ENCODE measurements at regions not wholly inside any gene's neighbourhood (a gene's known extent, or its start where the extent isn't known, plus 50 kb on each side); places are given as distances from the start of the nearest gene placed in this dataset.
"Not testable (repeated sequence)": the region's sequence is repeated elsewhere in the genome, so short reads cannot be mapped to it uniquely, and the experiment has no call there.

DNA sequence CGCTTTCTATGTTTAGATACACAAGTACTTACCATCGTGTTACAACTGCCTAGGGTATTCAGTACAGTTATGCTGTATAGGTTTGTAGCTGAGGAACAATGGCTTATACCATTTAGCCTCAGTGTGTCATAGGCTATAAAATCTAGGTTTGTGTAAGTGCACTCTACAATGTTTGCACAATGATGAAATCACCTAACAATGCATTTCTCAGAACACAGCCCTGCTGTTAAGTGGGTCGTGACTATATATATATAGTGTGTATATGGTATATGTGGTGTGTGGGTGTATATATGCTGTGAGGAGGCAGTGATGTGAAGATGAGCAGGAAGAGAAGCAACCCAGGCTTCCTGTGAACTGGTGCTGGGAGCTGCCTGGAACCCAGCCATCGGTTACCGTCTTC lies 65.6 kb upstream of the MKI67 start:
- ChIA-PET POLR2A (no interaction called here), CTCF (interaction anchor here (2.1 kb wide), 1 partner anchor 20 kb away, joined by 8 read pairs; no protein-coding TSS in a partner anchor)
- no peak overlapping the region for H3K4me2 ChIP-seq (ENCODE audit: insufficient read depth, low read length)
- TF ChIP-seq POLR2AphosphoS5 (IDR thresholded peaks at IDR 0.05; ENCODE audit: insufficient read depth, low read depth, low read length) (no peak), EZH2 (IDR thresholded peaks at IDR 0.05; ENCODE audit: borderline replicate concordance, low read depth, low read length, severe bottlenecking) (no peak), POLR2A (IDR thresholded peaks at IDR 0.05; ENCODE audit: low read depth, low read length) (no peak), JUN (IDR thresholded peaks at IDR 0.05; ENCODE audit: borderline replicate concordance, insufficient read depth, insufficient read length, low read depth) (no peak), FOS (IDR thresholded peaks at IDR 0.05; ENCODE audit: borderline replicate concordance, insufficient read depth, low read length) (no peak), MYC (IDR thresholded peaks at IDR 0.05; ENCODE audit: low read depth, low read length) (no peak), GATA2 (IDR thresholded peaks at IDR 0.05; ENCODE audit: insufficient read depth, insufficient read length, low read depth, low read length) (no peak)
- TF ChIP-seq, protein P1, sequence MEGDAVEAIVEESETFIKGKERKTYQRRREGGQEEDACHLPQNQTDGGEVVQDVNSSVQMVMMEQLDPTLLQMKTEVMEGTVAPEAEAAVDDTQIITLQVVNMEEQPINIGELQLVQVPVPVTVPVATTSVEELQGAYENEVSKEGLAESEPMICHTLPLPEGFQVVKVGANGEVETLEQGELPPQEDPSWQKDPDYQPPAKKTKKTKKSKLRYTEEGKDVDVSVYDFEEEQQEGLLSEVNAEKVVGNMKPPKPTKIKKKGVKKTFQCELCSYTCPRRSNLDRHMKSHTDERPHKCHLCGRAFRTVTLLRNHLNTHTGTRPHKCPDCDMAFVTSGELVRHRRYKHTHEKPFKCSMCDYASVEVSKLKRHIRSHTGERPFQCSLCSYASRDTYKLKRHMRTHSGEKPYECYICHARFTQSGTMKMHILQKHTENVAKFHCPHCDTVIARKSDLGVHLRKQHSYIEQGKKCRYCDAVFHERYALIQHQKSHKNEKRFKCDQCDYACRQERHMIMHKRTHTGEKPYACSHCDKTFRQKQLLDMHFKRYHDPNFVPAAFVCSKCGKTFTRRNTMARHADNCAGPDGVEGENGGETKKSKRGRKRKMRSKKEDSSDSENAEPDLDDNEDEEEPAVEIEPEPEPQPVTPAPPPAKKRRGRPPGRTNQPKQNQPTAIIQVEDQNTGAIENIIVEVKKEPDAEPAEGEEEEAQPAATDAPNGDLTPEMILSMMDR (IDR thresholded peaks at IDR 0.05; ENCODE audit: extremely low read depth in 1 of 2, insufficient read depth in 1 of 2, low read depth in 1 of 2, low read length in 2 of 2), result no peak
- TF ChIP-seq, protein P2, sequence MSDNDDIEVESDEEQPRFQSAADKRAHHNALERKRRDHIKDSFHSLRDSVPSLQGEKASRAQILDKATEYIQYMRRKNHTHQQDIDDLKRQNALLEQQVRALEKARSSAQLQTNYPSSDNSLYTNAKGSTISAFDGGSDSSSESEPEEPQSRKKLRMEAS (IDR thresholded peaks at IDR 0.05; ENCODE audit: insufficient read depth, insufficient read length), result no peak
- H3K4me1 ChIP-seq (ENCODE audit: control insufficient read depth, extremely low read depth, insufficient read depth, low read length), result no peaks in the 10 kb centered on the region
- no peaks in the 10 kb centered on the region for H3K9me1 ChIP-seq (replicated peaks; ENCODE audit: control insufficient read depth, extremely low read depth, insufficient read depth, low read length)
- no peaks in the 10 kb centered on the region for H3K36me3 ChIP-seq (ENCODE audit: control insufficient read depth in 2 of 2, extremely low read depth in 1 of 2, insufficient read depth in 2 of 2, low read length in 2 of 2)
- H3K4me3 ChIP-seq (replicated peaks in 1 of 3; ENCODE audit: insufficient read depth in 1 of 3, low read depth in 1 of 3, low read length in 3 of 3), result no peak overlapping the region
- H3K27me3 ChIP-seq (ENCODE audit: control insufficient read depth in 2 of 2, insufficient read depth in 2 of 2, low read length in 2 of 2), result no peaks in the 10 kb centered on the region
- no peaks in the 10 kb centered on the region for H3K79me2 ChIP-seq (ENCODE audit: control insufficient read depth, insufficient read depth, low read length)
- no peak for DNase-seq (ENCODE audit: low read depth, low spot score)
- no peak for FAIRE-seq
- intact Hi-C loops (cut with micrococcal nuclease), result no loop called here
- H3K27ac ChIP-seq (ENCODE audit: insufficient read depth, low read depth, low read length), result no peak overlapping the region
- no TSS peak for BruUV-seq (replicated peaks)
- no peaks in the 10 kb centered on the region for H4K20me1 ChIP-seq (replicated peaks; ENCODE audit: control insufficient read depth, extremely low read depth, insufficient read depth, low read length)
- no peak overlapping the region for H2AFZ ChIP-seq (ENCODE audit: low read depth, low read length)
- H3K9ac ChIP-seq (replicated peaks; ENCODE audit: extremely low read depth, insufficient read depth, low read length), result no peak overlapping the region
- dilution Hi-C loops (cut with MboI; ENCODE audit: extremely low pct_ligation_motif_present, low sequenced_read_pairs), result no loop called here
- H3K9me3 ChIP-seq (replicated peaks; ENCODE audit: control insufficient read depth, insufficient read depth, low read length), result no peaks in the 10 kb centered on the region

DNA sequence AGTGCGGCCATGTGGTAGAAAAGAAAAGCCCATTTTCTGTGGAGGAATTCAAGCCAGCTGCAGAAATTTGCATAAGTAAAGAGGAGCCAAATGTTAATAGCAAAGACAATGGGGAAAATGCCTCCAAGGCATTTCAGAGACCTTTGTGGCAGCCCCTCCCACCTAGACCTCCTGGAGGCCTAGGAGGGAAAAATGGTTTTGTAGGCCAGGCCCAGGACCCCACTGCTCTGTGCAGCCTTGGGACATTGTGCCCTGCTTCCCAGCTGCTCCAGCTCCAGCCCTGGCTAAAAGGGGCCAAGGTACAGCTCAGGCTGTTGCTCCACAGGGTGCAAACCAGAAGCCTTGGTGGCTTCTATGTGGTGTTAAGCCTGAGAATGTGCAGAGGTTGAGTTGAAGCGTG lies 75.6 kb upstream of the MKI67 start:
- H3K4me1 ChIP-seq (ENCODE audit: control insufficient read depth, extremely low read depth, insufficient read depth, low read length); H3K4me2 ChIP-seq (ENCODE audit: insufficient read depth, low read length); H3K79me2 ChIP-seq (ENCODE audit: control insufficient read depth, insufficient read depth, low read length); POLR2A ChIA-PET; H3K36me3 ChIP-seq (ENCODE audit: control insufficient read depth in 2 of 2, extremely low read depth in 1 of 2, insufficient read depth in 2 of 2, low read length in 2 of 2); intact Hi-C loops (cut with micrococcal nuclease); H3K9me3 ChIP-seq (replicated peaks; ENCODE audit: control insufficient read depth, insufficient read depth, low read length); H3K27ac ChIP-seq (ENCODE audit: insufficient read depth, low read depth, low read length); BruUV-seq (replicated peaks); DNase-seq (ENCODE audit: low read depth, low spot score); FAIRE-seq; H3K4me3 ChIP-seq (replicated peaks in 1 of 3; ENCODE audit: insufficient read depth in 1 of 3, low read depth in 1 of 3, low read length in 3 of 3); H3K9ac ChIP-seq (replicated peaks; ENCODE audit: extremely low read depth, insufficient read depth, low read length); H2AFZ ChIP-seq (ENCODE audit: low read depth, low read length); H4K20me1 ChIP-seq (replicated peaks; ENCODE audit: control insufficient read depth, extremely low read depth, insufficient read depth, low read length); H3K9me1 ChIP-seq (replicated peaks; ENCODE audit: control insufficient read depth, extremely low read depth, insufficient read depth, low read length); dilution Hi-C loops (cut with MboI; ENCODE audit: extremely low pct_ligation_motif_present, low sequenced_read_pairs); H3K27me3 ChIP-seq (ENCODE audit: control insufficient read depth in 2 of 2, insufficient read depth in 2 of 2, low read length in 2 of 2): not testable (repeated sequence)
- CTCF ChIA-PET, result interaction anchor here (2.4 kb wide), 1 partner anchor 10 kb away, joined by 13 read pairs; no protein-coding TSS in a partner anchor
